CD14-positive monocyte (primary cell): ENCODE measurements at regions not wholly inside any gene's neighbourhood (a gene's known extent, or its start where the extent isn't known, plus 50 kb on each side); places are given as distances from the start of the nearest gene placed in this dataset.

Experiments used
- DNase-seq, 3 donors: peaks; one replicate each; pipeline ENCODE4 v3.0.0-alpha.2; 2011 to 2022
- H2AFZ ChIP-seq: 2 replicates; pipeline ENCODE4 v1.6.0; 2012; ENCODE audit warnings: mild to moderate bottlenecking, low read depth, low read length, inconsistent platforms; ENCODE audit not compliant: insufficient read depth, poor library complexity, severe bottlenecking
- H3K27ac ChIP-seq, 2 donors: 1 replicate in 1 of 2; 2 replicates in 1 of 2; pipeline ENCODE4 v1.5.1; 2012 to 2013; ENCODE audit warnings: low read length in 2 of 2, control low read depth in 1 of 2, inconsistent platforms in 1 of 2, low read depth in 1 of 2, mild to moderate bottlenecking in 1 of 2
- H3K27me3 ChIP-seq, 2 donors: one replicate each; pipeline versions ENCODE4 v1.6.0 to v1.6.1; 2011 to 2013; ENCODE audit warnings: low read length in 2 of 2; ENCODE audit not compliant: control insufficient read depth in 2 of 2, insufficient read depth in 2 of 2
- H3K36me3 ChIP-seq, 2 donors: replicated peaks in 1 of 2; 1 replicate in 1 of 2; 2 replicates in 1 of 2; pipeline versions ENCODE4 v1.5.1 to v1.6.1; 2012 to 2013; ENCODE audit warnings: low read length in 2 of 2, control low read depth in 1 of 2, inconsistent platforms in 1 of 2, mild to moderate bottlenecking in 1 of 2; ENCODE audit not compliant: insufficient read depth in 2 of 2, control insufficient read depth in 1 of 2
- H3K4me1 ChIP-seq, 2 donors: 1 replicate in 1 of 2; 2 replicates in 1 of 2; pipeline versions ENCODE4 v1.5.1 to v1.6.1; 2012 to 2013; ENCODE audit warnings: low read length in 2 of 2, control low read depth in 1 of 2, inconsistent platforms in 1 of 2, mild to moderate bottlenecking in 1 of 2, moderate library complexity in 1 of 2; ENCODE audit not compliant: insufficient read depth in 2 of 2, control insufficient read depth in 1 of 2
- H3K4me2 ChIP-seq: replicated peaks from 2 replicates; pipeline ENCODE3; 2012; ENCODE audit warnings: low read length, moderate library complexity, mild to moderate bottlenecking; ENCODE audit not compliant: poor library complexity, severe bottlenecking; ENCODE audit errors: extremely low read depth
- H3K4me3 ChIP-seq, 3 experiments: fragments of 200-600 bp in 1 of 3; sonication (generic) in 1 of 3; replicated peaks in 1 of 3; 1 replicate in 2 of 3; 2 replicates in 1 of 3; pipeline ENCODE4 v1.5.1; 2011 to 2013; ENCODE audit warnings: low read length in 3 of 3, mild to moderate bottlenecking in 3 of 3, control low read depth in 2 of 3, low read depth in 2 of 3, inconsistent platforms in 1 of 3, moderate library complexity in 1 of 3
- H3K79me2 ChIP-seq: 2 replicates; pipeline ENCODE4 v1.6.0; 2012; ENCODE audit warnings: mild to moderate bottlenecking, control low read depth, inconsistent platforms, low read length, moderate library complexity; ENCODE audit not compliant: insufficient read depth
- H3K9ac ChIP-seq: 2 replicates; pipeline ENCODE4 v1.6.0; 2017; ENCODE audit warnings: low read length, mild to moderate bottlenecking; ENCODE audit not compliant: insufficient read depth, poor library complexity, severe bottlenecking
- H3K9me3 ChIP-seq, 2 donors: replicated peaks in 1 of 2; 1 replicate in 1 of 2; 2 replicates in 1 of 2; pipeline versions ENCODE4 v1.5.1 to v1.6.1; 2012 to 2013; ENCODE audit warnings: low read length in 2 of 2, control low read depth in 1 of 2; ENCODE audit not compliant: control insufficient read depth in 1 of 2, insufficient read depth in 1 of 2
- H4K20me1 ChIP-seq: 2 replicates; pipeline ENCODE4 v1.6.0; 2012; ENCODE audit warnings: mild to moderate bottlenecking, low read length, control low read depth, moderate library complexity; ENCODE audit not compliant: insufficient read depth
- H3K27ac Mint-ChIP-seq, 7 donors: one replicate each; pipeline ENCODE4 v1.8.0; 2020; ENCODE audit warnings: mild to moderate bottlenecking in 7 of 7, mixed read lengths in 7 of 7, moderate library complexity in 6 of 7, inconsistent platforms in 2 of 7
- H3K27me3 Mint-ChIP-seq, 3 donors: one replicate each; pipeline ENCODE4 v1.8.0; 2021 to 2022; ENCODE audit warnings: low read depth in 3 of 3, mild to moderate bottlenecking in 3 of 3, mixed read lengths in 3 of 3, moderate library complexity in 3 of 3, inconsistent platforms in 1 of 3
- H3K36me3 Mint-ChIP-seq, 2 donors: one replicate each; pipeline ENCODE4 v1.8.0; 2020; ENCODE audit warnings: mixed read lengths in 2 of 2, inconsistent platforms in 1 of 2, mild to moderate bottlenecking in 1 of 2
- H3K4me1 Mint-ChIP-seq: one replicate; pipeline ENCODE4 v1.8.0; 2020; ENCODE audit warnings: mild to moderate bottlenecking, mixed read lengths
- H3K4me3 Mint-ChIP-seq, 2 donors: one replicate each; pipeline ENCODE4 v1.8.0; 2020; ENCODE audit warnings: mild to moderate bottlenecking in 2 of 2, mixed read lengths in 2 of 2, moderate library complexity in 1 of 2
- H3K9me3 Mint-ChIP-seq, 7 donors: one replicate each; pipeline ENCODE4 v1.8.0; 2020 to 2022; ENCODE audit warnings: mixed read lengths in 7 of 7, mild to moderate bottlenecking in 6 of 7, moderate library complexity in 6 of 7, inconsistent platforms in 2 of 7
- CTCF ChIP-seq: fragments of 200-600 bp; IDR thresholded peaks from one replicate; pipeline ENCODE4 v1.8.0; 2022; ENCODE audit warnings: antibody characterized with exemption, mild to moderate bottlenecking
- WGBS: methylation state at CpG from one replicate; pipeline ENCODE4 v1.1.5; 2013; ENCODE audit warnings: missing lambda C conversion rate; ENCODE audit not compliant: insufficient coverage; 5-methylcytosine and 5-hydroxymethylcytosine counted together
- intact Hi-C, 2 donors: fragments of 100-400 bp; cut with micrococcal nuclease; formaldehyde crosslinking; loops; one replicate each; pipeline versions ENCODE4 v1.15.0 to v1.15.1; 2023

DNA sequence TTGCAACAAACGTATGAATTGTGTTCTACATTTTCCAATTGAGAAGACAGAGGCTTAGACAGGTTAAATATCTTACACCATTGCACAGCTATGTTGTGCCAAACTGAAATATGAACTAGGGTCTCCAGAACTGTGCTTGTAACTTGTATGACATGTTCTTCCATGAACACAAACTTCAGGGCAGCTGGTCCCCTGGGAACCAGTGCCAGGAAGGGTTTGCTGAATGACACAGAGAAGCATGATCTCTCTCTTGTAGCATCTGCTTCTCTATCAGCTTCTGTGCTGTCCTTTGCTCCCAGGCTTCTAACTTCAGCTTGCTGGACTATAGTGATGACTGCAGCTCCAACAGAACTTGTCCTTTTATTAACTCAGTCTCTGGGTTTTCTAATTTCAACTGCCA lies 385.5 kb downstream of the SIPA1L2 start:
- Histone ChIP-seq H3K79me2 (no peaks in the 10 kb centered on the region), H3K4me3 (no peak overlapping the region), H3K4me1 (no peaks in the 10 kb centered on the region), H3K9me3 (no peaks in the 10 kb centered on the region), H3K9ac (no peak overlapping the region), H4K20me1 (no peaks in the 10 kb centered on the region), H3K27ac (no peak overlapping the region), H3K36me3 (no peaks in the 10 kb centered on the region), H2AFZ (no peak overlapping the region), H3K27me3 (peaks cover 10 to 21% of the 10 kb centered on the region in 2 donors), H3K4me2 (no peak overlapping the region)
- DNase-seq, result no peak
- peaks cover 0 to 11% (median 1%) of the 10 kb centered on the region in 7 donors for H3K9me3 Mint-ChIP-seq
- H3K27ac Mint-ChIP-seq, result no peak overlapping the region
- no CpG with 5 or more reads among the region's 1 CpG for WGBS
- no peak for TF ChIP-seq CTCF
- intact Hi-C loops, result no loop called here
- H3K4me3 Mint-ChIP-seq, result no peak overlapping the region
- no peaks in the 10 kb centered on the region for H3K36me3 Mint-ChIP-seq
- peaks cover 15 to 49% (median 39%) of the 10 kb centered on the region in 3 donors for H3K27me3 Mint-ChIP-seq
- H3K4me1 Mint-ChIP-seq, result peaks cover 3% of the 10 kb centered on the region

DNA sequence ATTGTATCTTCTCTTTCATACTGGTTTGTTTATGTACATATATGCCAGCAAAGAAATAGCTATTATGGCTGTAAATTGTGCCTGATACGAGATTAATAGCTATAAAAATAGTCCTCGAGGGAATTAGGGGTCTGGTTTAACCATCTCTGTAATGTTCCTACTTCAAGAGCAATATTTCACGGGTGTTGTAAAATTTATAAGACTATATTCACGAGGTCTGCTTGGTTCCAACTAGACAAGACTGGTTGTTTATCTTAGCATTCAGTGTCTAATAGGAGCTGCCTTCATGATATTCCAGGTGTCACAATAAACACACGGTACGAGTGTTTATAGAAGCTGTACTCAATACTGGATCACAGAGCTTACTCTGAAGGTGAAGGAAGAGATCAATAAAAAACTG lies 389.9 kb downstream of the SIPA1L2 start:
- H3K27ac Mint-ChIP-seq, result no peak overlapping the region

More for the DNA sequence above, 389.9 kb downstream of the SIPA1L2 start:
- H3K27ac ChIP-seq, result no peak overlapping the region
- no CpG with 5 or more reads among the region's 6 CpGs for WGBS
- no peak overlapping the region for H3K4me3 ChIP-seq
- no peaks in the 10 kb centered on the region for H3K4me1 Mint-ChIP-seq
- peaks cover 4 to 6% of the 10 kb centered on the region in 2 donors for H3K27me3 ChIP-seq
- peaks cover 11 to 29% (median 28%) of the 10 kb centered on the region in 3 donors for H3K27me3 Mint-ChIP-seq
- H3K9me3 Mint-ChIP-seq, result peaks cover 0 to 12% (median 1%) of the 10 kb centered on the region in 7 donors
- H4K20me1 ChIP-seq, result no peaks in the 10 kb centered on the region
- H3K36me3 ChIP-seq, result no peaks in the 10 kb centered on the region
- H2AFZ ChIP-seq, result no peak overlapping the region
- DNase-seq, result no peak
- no peak for TF ChIP-seq CTCF
- H3K36me3 Mint-ChIP-seq, result no peaks in the 10 kb centered on the region
- no peaks in the 10 kb centered on the region for H3K9me3 ChIP-seq
- H3K4me2 ChIP-seq, result no peak overlapping the region
- no peak overlapping the region for H3K9ac ChIP-seq
- H3K79me2 ChIP-seq, result no peaks in the 10 kb centered on the region
- no peaks in the 10 kb centered on the region for H3K4me1 ChIP-seq
- no peak overlapping the region for H3K4me3 Mint-ChIP-seq
- intact Hi-C loops, result no loop called here
